ENCODE measurements at regions not wholly inside any gene's neighbourhood (a gene's known extent, or its start where the extent isn't known, plus 50 kb on each side); places are given as distances from the start of the nearest gene placed in this dataset.

DNA sequence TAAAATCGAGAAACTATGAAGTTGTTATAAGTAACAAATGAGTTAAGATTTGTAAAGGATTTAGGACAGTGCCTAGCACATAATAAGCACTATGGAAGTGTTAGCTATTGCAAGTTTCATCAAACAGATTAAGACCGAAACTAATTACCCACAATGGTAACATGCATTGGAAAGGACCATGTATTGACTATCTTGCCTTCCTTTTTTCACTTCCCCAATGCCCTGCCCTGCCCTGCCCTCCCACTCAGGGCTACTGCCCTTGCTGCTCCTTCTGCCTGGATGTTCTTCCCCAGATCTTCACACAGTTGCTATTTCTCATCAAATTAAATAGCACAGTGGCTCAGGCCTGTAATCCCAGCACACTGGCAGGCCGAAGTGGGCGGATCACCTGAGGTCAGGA is 202.1 kb upstream of the PSMD7 start:
- no peak for DNase-seq

DNA sequence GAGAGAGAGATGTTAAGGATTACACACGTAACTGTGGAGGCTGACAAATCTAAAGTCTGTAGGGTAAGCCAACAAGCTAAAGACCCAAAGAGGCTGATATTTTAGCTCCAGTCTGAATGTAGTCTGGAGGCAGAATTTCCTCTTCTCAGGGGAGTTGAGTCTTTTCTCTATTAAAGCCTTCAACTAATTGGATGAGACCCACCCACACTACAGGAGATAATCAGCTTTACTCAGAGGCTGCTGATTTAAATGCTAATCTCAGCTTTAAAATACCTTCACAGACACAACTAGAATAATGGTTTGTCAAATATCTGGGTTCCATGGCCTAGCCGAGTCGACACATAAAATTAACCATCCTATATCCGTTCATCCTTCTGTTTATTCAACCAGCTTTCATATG is 204.3 kb upstream of the PSMD7 start:
- DNase-seq = no peak

DNA sequence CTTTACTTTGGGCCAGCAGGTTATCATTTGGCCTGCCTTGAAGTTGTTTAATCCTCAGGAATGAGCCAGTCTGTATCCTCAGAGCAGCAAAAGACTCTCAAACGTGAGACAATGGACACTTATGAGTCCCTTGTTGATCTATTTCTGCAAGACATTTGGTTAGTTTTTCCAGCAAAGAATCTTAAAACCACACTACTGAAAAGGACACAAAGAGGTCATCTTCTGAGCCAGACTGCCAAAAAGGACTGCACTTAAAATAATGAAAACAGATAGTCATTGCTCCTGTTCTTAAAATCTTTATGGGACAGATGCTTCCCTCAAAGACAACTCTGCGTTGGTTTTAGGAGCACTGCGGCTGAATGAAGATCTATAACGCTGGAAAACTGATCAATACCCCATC is 205.7 kb upstream of the PSMD7 start:
- DNase-seq = no peak

DNA sequence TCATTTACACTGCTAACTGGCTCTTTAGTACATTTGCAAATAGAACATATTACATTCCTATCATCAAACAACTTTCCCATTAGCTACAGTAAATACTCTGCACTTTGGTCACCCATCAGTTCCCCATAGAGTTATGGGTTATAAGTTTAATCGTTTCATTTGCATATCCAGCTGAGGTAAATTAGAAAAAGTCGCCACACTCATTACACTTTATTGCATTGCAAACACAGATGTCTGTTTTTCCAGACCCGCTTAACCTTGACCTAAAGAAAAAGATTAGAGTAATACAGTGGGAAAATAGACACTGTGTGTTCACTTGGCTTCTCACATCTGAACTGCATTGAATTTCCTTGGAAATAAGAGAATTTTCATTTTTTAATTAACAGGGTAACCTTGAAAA is 213.1 kb upstream of the PSMD7 start:
- DNase-seq = no peak

DNA sequence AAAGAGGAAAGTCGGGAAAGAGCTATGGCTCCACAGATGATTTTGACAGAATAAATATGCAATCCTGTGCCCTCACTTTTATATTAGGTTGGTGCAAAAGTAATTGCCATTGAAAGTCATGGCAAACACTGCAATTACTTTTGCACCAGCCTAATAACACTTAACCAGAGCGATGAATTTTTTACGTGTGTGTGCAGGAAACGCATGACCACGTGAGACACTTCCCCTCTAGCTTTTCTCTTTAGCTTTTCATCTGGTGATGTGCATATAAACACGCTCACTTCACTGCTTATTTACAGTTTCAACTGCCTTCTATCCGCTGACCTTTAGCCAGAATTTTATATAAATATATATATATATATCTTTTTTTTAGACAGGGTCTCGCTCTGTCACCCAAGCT is 216.3 kb upstream of the PSMD7 start:
- DNase-seq = no peak

DNA sequence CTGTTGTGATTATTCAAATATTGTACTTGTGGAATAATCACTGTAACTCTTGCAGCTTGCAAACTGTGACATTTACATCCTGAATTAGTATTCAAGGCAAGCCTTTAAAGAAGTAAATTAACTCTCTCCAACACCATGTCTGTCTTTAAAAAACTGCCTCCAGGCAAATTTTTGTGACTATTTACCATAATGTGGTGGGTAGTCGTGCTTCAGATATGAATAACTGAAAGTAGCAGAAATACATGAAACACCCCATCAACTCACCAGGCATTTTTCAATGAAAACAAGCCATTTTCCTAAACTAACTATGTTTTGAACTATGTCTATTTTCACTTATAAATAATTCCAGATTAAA is 217.4 kb upstream of the PSMD7 start:
- DNase-seq = no peak

DNA sequence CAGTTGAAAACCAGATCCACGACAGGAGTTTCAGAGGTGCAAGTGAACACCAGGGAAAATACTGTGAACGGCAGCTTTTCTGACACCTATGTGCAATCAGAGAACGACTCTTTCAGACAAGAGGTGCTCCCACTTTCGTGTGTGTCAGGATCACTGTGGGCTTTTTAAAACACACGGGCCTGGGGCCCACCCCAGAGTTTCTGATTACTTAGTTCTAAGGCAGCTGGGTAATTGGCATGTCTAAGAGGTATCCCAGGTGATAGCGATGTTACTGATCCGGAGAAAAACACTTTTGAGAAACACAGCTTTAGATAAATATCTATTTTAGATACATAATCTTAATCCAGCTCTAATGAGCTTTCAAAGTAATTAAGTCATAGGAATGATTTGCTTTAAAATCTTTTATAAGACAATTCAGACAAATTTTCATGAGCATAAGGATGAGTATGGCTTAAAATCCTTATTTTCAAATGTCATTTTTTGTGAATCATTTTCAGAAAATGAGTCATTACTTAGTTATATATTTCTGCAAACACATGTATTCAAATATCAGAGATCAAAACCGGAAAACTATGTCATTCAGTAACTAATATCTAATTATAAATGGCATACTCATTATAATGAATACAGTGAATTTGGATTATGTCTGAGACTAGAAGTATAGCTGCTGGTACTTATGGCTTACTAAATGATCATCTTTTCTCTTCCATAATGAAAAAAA is 217.9 kb upstream of the PSMD7 start:
- DNase-seq = no peak

DNA sequence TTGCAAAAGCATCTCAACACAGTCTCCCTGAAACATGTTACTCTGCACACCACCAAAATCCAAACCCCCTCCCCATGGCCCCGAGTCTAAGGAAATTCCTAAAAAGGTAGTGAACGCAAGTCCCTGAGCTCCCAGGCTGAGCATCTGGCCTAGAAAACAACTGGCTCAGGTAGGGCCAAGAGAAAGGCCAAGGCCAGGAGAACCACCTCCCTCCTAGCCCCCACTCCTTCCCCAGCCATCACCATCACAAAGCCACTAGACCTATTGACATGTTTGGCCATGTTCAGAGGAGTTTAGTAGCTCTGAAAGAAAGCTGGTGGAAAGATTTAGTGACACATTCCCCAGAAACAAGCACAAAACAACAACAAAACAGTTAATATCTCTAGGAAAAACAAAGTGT is 220.0 kb upstream of the PSMD7 start:
- DNase-seq = no peak

DNA sequence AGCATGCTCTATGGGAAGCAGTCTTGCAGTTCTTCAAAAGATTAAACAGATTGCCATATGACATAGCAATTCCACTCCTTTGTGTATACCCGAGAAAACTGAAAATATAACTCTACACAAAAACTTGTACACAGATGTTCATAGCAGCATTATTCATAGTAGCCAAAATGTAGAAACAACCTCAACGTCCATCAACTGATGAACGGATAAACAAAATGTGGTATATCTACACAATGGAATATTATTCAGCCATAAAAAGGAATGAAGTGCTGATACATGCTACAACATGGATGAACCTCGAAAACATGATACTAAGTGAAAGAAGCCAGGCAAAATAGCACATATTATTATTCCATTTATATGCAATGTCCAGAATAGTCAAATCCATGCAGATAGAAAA is 221.2 kb upstream of the PSMD7 start:
- no peak for DNase-seq

DNA sequence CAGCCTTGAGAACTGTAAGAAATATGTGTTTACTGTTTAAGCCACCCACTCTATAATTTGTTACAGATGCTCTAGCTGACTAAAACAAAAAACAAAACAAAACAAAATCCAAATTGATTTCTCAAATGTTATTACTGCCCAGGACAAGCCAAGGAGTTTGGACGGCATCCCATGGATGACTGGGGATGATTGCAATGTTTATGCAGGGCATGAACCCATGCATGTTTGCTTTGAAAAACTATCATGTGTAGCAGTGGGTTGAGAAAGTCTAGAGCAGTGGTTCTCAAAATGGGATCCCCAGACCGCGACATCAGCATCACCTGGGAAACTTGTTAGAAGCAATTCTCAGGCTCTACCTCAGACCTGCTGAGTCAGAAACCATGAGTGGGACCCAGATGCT is 223.2 kb upstream of the PSMD7 start:
- no peak for DNase-seq

DNA sequence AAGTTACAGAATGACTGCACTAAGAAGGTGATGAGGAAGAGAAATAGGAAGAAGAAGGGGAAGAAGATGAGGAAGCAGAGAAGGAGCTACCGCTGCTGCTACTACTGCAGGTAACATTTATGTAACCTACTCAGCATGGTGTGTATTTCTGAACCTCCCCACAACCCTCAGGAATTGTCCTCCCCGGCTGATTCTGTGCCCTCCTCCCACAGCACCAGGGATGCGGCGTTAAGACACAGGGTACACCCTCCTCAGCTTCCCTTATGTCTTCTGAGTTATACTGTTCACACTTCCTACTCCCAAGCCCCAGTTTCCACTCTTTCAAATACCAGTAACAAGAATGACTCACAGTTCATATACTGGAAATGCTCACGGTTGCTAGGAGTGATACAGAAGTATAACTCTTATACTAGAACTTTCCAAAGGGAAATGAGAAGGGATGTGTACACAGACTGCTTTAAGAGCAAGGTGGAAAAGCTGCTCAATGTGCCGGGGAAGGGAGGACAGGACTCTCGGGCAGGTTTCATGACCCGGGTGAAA is 224.5 kb upstream of the PSMD7 start:
- no peak for DNase-seq

DNA sequence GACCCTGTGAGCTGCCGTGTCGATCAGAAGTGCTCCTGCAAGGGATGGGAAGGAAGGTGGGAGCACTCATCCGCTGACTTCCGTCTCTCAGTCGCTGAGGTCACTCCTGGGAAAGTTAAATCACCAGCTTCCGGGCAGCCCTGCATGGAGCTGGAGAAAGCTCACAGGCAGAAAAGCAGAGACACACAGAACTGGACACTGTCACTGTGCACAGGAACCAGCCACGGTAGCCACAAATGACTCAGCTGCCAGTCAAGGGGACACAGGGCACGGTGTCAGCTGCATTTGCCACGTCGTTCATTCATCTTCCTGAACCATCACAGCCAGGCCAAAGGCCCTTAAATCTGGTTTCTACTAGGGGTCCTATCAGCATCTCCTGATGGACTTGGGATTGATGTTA is 226.4 kb upstream of the PSMD7 start:
- DNase-seq = no peak

DNA sequence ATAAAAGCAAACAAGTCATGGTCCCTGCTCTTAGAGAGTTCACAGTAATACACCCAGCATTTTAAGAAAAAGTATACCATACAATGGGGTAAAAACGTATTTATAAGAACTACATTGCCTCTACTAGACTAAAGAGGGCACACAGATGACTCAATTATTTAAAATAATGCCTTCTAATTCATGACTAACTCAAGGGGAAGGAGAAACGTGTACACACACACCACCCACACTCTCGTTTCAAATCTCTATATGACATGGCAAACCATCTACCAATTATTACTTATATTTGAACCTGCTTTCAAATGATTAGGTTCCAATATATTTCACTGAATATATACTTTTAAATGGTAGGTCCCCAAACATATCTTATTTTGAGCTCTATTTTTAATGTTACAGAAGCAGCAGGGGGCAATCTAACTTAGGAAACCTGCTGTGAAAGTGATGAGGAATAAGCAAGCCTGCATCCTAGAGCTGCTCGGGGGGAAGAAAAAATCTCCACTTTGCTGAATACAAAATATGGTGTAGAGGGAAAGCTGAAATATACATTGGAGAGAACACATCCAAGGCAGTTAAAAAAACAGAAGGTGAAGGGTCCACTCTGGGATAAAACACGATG is 232.4 kb upstream of the PSMD7 start:
- no peak for DNase-seq

DNA sequence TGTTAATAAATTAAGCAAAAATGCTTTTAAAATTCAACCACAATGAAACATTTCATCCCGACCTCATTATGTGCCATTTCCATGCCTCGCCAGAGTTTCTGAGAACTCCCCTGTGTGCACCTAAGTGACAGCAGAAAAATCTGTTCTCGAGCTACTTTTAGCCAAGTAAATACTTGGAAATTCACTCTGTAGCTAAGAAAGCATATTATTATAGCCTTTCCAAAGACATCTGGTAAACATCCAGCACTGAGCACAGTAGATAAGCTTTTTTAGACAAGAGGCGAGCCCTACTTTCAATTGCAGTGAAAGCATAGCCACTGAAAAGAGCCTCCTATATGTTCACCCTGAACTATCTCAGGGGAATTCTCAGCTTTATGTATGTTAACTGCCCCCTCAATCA is 242.8 kb upstream of the PSMD7 start:
- DNase-seq = no peak

DNA sequence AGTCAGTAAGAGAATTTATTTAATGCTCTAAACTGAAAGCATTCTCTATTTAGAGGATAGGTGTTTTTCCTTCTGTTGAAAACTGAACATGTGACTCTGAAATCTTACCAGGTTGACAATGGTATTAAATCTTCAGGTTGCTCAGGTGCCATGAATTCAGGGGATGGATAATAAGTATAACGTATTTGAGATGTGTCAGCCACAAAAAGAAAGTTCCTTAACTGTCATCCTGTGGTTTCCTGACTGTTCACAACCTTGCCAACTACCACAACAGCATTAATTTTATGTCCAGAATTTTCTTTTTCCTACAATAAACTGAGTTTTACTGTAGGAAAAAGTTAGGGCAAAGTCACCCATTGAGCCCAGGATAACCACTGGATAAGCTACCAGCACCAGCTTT is 243.3 kb upstream of the PSMD7 start:
- DNase-seq = no peak

DNA sequence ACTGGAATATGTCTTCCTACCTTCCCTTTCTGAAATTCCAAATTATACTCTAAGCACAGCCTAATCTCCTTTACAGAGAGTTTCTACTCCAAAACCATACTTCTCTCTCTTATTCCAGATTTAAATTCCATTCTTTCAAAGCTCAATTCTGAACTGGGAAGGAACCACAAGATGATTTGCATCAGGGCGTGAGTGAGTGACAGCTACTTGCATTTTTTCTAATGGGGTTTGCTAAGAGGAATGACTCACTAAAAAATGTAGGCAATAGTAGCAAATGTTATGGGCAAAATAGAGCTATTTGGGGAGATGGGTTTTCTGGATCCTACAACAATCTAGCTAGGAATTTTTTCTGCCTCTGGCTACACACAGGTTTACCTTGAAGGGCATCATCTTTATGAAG is 244.6 kb upstream of the PSMD7 start:
- DNase-seq = no peak

DNA sequence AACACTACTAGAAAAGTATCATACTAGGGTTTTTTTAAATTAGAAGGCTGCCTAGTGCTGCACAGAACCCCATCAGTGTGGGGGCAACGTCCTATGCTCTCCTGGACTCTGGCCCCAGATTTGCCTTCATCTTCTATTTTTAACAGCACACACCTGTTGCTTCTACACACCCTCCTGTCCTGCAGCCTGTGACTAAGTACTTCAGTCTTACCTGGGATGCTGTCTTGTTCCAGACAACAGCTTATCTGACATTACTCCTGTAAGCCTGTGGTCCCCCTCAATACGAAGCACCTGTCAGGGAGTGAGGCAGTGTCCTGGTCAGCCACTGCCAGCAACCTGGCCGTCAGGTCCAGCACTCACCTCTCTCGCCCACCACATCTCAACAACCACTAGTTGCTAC is 247.6 kb upstream of the PSMD7 start:
- no peak for DNase-seq

DNA sequence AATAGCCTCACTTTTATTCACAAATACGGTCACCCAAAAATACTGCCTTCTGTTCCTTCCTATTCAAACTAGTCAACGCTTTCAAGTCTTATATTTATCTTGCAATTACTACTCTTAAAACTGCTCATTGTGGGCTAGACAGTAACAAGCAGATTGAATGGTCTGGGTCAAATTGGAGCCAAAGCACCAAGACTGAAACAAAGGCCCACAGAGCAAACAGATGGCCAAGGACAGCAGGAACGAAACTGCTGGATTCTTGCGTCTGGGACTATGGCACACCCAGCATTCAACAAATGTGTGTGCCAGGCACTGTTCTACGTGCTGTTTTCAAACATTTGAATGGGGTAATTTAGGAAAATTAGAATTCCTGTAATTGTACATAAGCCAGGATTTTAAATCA is 250.1 kb upstream of the PSMD7 start:
- no peak for DNase-seq

DNA sequence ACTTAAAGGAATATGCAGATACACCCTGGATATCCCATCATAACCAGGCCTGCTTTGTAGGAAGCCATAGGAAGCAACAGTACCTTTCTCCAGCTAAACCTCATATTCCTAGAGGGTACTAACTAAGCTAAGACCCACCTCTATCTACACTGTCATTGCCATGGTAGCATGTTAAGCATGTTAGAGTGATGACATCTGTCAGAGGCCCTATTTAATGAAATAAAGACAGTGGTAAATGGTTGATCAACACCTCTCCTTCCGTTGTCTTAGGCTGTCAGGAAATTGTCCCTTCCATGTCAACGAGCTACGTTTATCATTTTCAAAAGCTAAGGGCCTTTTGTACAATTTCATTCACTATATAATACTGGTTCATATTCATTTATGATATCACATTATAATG is 251.1 kb upstream of the PSMD7 start:
- DNase-seq = no peak

DNA sequence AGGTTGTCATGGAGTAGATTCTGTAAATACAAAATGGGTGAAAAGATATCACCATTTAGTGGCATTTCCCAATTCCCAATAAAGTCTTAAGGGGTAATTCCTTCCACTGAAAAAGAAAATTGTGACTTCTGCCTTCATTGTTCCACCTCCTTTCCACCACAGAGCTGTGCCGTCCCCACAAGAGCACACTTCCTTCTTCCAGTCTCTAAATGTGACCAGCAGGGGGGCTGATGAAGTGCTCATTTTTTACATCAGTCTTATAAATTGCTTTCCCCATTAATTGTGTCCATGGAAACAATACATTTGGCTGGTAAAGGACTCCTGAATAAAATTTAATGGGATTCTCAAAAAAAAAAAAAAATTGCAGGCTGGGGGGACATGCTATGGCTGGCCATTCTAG is 260.8 kb upstream of the PSMD7 start:
- DNase-seq = no peak

DNA sequence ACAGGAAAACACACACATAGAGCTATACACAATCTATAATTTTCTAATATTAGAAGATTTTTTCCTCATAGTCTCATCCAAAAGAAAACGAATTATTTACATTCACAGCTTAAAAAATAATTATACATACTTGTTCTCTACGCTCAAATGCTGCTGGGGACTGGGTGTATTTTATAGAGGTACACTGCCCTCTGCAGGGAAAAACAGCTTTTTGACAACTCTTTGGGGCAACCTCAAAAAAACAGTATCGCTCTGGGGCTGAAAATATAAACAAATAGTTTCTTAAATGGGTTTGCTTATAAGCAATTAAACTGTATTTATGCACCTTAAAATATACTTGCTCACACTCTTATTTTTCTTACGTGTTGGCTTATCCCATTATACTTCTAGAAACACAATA is 261.8 kb upstream of the PSMD7 start:
- no peak for DNase-seq

DNA sequence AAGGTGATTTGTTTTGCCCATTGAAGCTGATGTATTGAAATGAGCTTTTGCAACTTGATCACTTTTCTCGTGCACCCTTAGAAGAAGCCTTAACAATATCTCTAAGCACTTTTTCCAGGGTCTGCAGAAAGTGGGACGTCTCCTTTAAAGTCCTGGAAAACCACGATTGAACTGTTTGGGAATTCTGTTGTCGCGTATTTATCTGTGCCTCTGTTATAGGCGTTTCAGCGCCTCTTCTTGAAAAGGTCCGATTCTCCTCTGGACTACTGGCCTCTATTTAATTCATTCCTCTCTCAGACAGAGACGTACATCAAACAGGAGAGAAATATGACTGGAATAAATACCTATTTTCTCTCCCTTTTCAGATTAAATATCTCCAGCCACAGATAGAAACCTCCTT is 262.4 kb upstream of the PSMD7 start:
- DNase-seq = no peak

DNA sequence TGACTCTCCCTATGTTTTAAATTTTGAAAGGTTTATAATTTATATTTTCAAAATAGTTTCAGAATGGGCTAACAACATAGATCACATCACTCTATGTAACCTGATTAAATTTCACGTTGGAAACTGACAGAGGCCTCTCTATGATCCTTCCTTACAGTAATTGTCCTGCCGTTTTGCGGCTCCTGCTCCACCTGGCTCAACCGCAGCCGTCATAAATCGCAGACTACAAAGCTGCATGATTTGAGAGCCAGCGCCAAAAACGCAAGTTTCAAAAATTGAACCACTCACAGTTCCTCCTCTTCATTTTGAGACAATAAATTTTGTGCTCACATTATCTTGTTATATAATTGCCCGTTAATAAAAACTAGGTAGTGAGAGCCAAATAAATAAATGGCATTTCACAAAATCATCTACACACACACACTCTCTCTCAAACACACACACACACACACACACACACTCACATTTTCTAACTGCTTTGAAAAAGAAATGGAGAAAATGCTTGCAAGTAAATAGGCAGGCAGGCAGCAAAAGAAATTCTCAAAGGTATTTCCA is 263.1 kb upstream of the PSMD7 start:
- DNase-seq = no peak

DNA sequence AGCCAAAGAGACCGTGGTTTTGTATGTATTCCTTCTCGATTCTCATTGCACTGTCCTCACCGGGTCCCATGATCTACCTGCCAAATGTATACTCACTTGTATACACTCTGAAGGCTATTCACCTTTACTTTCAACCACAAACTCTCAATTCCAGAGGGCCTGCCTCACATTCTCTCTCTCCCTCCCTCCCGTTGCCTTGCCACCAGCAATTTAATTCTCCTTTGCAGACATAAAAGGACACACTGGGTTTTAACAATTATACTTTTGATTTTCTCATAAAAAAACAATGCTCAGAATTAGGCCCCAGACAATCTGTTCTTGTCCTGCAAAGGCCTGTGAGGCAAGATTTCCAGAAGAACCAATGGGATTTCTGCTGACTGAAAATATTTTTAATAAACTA is 265.1 kb upstream of the PSMD7 start:
- no peak for DNase-seq
